Body of pancreas (tissue), 4 donors: ENCODE measurements at regions not wholly inside any gene's neighbourhood (a gene's known extent, or its start where the extent isn't known, plus 50 kb on each side); places are given as distances from the start of the nearest gene placed in this dataset.

Experiments used
- ATAC-seq: fragments of 150-250 bp; one replicate; pipeline ENCODE4 v1.9.1; 2016
- DNase-seq, 4 donors: peaks; one replicate each; pipeline ENCODE4 v3.0.0-alpha.2; 2019
- H3K27ac ChIP-seq, 4 donors: fragments of 200-600 bp; sonication (generic); 1 replicate in 3 of 4; 2 replicates in 1 of 4; pipeline versions ENCODE4 v1.5.1 to v1.6.1; 2016 to 2019; ENCODE audit warnings: mild to moderate bottlenecking in 1 of 4, mixed read lengths in 1 of 4, moderate library complexity in 1 of 4
- H3K27me3 ChIP-seq, 2 donors: fragments of 200-600 bp; sonication (generic); one replicate each; pipeline ENCODE4 v1.6.0; 2016; ENCODE audit warnings: mild to moderate bottlenecking in 1 of 2
- H3K36me3 ChIP-seq, 2 donors: fragments of 200-600 bp; sonication (generic); replicated peaks in 1 of 2; 2 replicates each; pipeline ENCODE4 v1.5.1; 2016; ENCODE audit warnings: low read depth in 2 of 2; ENCODE audit not compliant: insufficient read depth in 1 of 2
- H3K4me1 ChIP-seq: fragments of 200-600 bp; sonication (generic); one replicate; pipeline ENCODE4 v1.6.0; 2016
- H3K4me3 ChIP-seq, 2 donors: fragments of 200-600 bp; sonication (generic); 1 replicate in 1 of 2; 2 replicates in 1 of 2; pipeline ENCODE4 v1.5.1; 2016 to 2019
- H3K9me3 ChIP-seq, 3 donors: fragments of 200-600 bp; sonication (generic); 1 replicate in 2 of 3; 2 replicates in 1 of 3; pipeline ENCODE4 v1.5.1; 2016
- POLR2A ChIP-seq, 3 donors: fragments of 450-650 bp; IDR thresholded peaks; one replicate each; pipeline ENCODE4 v1.6.1; 2016; ENCODE audit warnings: antibody characterized with exemption in 3 of 3, mild to moderate bottlenecking in 2 of 3
- WGBS, 2 donors: methylation state at CpG; one replicate each; pipeline ENCODE4 v1.1.5; 2017; 5-methylcytosine and 5-hydroxymethylcytosine counted together
- intact Hi-C: fragments of 100-400 bp; cut with DNase I; formaldehyde crosslinking; loops from one replicate; pipeline ENCODE4 v1.15.1; 2023
- TF ChIP-seq, protein P1 (sequence below), 7 experiments: fragments of 450-650 bp in 4 of 7; fragments of 200-600 bp in 3 of 7; sonication (generic) in 3 of 7; IDR thresholded peaks; one replicate each; pipeline ENCODE4 v1.5.1; 2016 to 2019; ENCODE audit warnings: antibody characterized with exemption in 7 of 7

DNA sequence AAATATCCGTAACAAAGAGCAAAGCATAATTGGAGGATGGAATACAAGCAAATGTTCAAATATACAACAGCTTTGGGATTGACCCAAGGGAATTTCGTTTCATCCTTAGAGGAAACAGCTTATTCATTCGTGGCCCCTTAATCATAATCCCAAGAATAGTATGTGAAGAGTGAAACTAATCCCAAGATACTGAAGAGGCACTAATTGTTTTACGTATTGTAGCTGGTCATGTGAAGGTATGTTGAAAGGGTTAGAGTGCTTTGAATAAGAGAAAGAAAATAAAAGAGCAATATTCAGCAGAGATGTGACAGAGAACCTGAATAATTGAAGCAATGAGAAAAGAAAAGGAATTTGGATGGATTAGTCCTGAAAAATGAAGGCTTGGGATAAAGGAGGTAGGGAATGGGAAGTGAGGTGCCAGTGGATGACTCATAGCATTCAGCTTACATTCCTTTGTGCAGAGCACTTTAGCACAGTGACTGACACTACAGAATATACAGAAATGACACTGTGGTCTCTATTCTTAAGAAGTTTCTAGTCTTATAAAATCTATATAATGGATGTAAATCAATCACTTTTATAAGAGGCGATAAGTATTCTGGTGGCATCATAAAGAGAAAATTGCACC is 221.9 kb downstream of the TLR4 start:
- Histone ChIP-seq H3K4me1 (no peaks in the 10 kb centered on the region), H3K4me3 (no peak overlapping the region), H3K9me3 (no peaks in the 10 kb centered on the region), H3K27ac (no peak overlapping the region), H3K27me3 (no peaks in the 10 kb centered on the region), H3K36me3 (no peaks in the 10 kb centered on the region)
- WGBS, 2 donors, result 44 to 45% methylated on average over 5 of the region's 5 CpGs
- no peak for ATAC-seq
- no peak for DNase-seq
- TF ChIP-seq, protein P1, sequence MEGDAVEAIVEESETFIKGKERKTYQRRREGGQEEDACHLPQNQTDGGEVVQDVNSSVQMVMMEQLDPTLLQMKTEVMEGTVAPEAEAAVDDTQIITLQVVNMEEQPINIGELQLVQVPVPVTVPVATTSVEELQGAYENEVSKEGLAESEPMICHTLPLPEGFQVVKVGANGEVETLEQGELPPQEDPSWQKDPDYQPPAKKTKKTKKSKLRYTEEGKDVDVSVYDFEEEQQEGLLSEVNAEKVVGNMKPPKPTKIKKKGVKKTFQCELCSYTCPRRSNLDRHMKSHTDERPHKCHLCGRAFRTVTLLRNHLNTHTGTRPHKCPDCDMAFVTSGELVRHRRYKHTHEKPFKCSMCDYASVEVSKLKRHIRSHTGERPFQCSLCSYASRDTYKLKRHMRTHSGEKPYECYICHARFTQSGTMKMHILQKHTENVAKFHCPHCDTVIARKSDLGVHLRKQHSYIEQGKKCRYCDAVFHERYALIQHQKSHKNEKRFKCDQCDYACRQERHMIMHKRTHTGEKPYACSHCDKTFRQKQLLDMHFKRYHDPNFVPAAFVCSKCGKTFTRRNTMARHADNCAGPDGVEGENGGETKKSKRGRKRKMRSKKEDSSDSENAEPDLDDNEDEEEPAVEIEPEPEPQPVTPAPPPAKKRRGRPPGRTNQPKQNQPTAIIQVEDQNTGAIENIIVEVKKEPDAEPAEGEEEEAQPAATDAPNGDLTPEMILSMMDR (IDR thresholded peaks at IDR 0.05), result no peak
- no peak for TF ChIP-seq POLR2A (IDR thresholded peaks at IDR 0.05)
- intact Hi-C loops, result no loop called here

- intact Hi-C loops, result no loop called here
- WGBS, 2 donors, result 11 to 21% methylated on average over 3 of the region's 3 CpGs
- no peak overlapping the region for H3K27ac ChIP-seq
Observed at GRCh38 chr9:117927354-117927753, 223.2 kb downstream of the TLR4 start.

DNA sequence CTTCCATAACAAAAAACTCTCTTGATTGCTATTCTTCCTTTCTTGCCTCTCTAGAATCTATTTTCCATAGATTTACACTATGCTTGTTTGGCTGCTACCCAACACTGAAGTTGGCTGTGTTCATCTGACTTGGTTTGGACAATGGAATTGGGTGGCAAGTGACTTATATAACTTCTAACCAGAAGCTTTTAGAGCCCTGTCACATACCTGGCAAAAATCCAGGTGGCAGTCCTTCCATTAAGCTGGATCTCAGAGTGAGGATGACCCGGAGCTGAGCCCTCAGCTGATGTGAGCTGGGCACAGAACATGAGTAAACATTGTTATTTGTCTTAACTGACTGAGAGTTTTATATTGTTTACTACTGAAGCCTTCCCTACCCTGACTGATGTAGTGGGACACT is 225.7 kb downstream of the TLR4 start:
- no peaks in the 10 kb centered on the region for H3K9me3 ChIP-seq
- H3K4me1 ChIP-seq, result no peaks in the 10 kb centered on the region
- no peak overlapping the region for H3K27ac ChIP-seq
- H3K27me3 ChIP-seq, result no peaks in the 10 kb centered on the region
- H3K36me3 ChIP-seq, result no peaks in the 10 kb centered on the region
- WGBS, 2 donors, result 0 to 19% methylated on average over 1 of the region's 1 CpG
- ATAC-seq, result no peak
- no peak for DNase-seq
- H3K4me3 ChIP-seq, result no peak overlapping the region
- intact Hi-C loops, result no loop called here
- TF ChIP-seq, protein P1 (IDR thresholded peaks at IDR 0.05), result no peak
- no peak for TF ChIP-seq POLR2A (IDR thresholded peaks at IDR 0.05)

More at GRCh38 chr9:117927354-117927753, 223.2 kb downstream of the TLR4 start:
- Histone ChIP-seq H3K9me3 (no peaks in the 10 kb centered on the region), H3K27me3 (no peaks in the 10 kb centered on the region), H3K36me3 (no peaks in the 10 kb centered on the region), H3K4me3 (no peak overlapping the region), H3K4me1 (no peaks in the 10 kb centered on the region)
- DNase-seq, result no peak
- no peak for TF ChIP-seq POLR2A (IDR thresholded peaks at IDR 0.05)
- TF ChIP-seq, protein P1 (IDR thresholded peaks at IDR 0.05), result no peak
- no peak for ATAC-seq

- Histone ChIP-seq H3K4me1 (no peaks in the 10 kb centered on the region), H3K4me3 (no peak overlapping the region), H3K36me3 (no peaks in the 10 kb centered on the region), H3K27me3 (no peaks in the 10 kb centered on the region), H3K27ac (no peak overlapping the region), H3K9me3 (no peaks in the 10 kb centered on the region)
- DNase-seq (no peak), ATAC-seq (no peak)
- intact Hi-C loops, result no loop called here
- TF ChIP-seq POLR2A (IDR thresholded peaks at IDR 0.05), result no peak
- TF ChIP-seq, protein P1 (IDR thresholded peaks at IDR 0.05), result no peak
- 62 to 72% methylated on average over 4 of the region's 4 CpGs for WGBS, 2 donors
Observed at GRCh38 chr9:117932585-117932984, 228.4 kb downstream of the TLR4 start.
